Germinal center (tissue), 1 donor: ENCODE measurements at regions not wholly inside any gene's neighbourhood (a gene's known extent, or its start where the extent isn't known, plus 50 kb on each side); places are given as distances from the start of the nearest gene placed in this dataset.

Experiments
- DNase-seq: peaks from one replicate; pipeline ENCODE4 v3.0.0; 2012; ENCODE audit warnings: mixed read lengths, low spot score

DNA sequence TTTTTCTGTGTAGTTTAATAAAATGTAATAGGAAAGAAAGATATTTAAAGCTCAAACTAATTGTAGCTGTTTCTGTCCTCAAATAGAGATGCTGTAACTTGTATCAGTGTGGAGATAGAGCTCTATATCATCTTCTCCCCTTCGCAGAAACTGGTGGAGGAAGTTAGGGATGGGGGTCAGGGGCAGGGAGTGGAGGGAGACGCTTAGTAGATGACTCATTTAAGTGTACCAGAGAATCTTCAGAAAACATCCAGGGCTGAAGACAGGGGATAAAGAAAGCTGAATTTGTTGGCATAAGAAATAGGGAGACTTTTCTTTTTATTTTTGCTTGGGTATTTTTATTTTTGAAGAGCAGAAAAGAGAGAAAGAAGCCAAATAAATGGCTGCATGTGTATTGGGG, 282.6 kb upstream of the DPYD start:
- no peak for DNase-seq

DNA sequence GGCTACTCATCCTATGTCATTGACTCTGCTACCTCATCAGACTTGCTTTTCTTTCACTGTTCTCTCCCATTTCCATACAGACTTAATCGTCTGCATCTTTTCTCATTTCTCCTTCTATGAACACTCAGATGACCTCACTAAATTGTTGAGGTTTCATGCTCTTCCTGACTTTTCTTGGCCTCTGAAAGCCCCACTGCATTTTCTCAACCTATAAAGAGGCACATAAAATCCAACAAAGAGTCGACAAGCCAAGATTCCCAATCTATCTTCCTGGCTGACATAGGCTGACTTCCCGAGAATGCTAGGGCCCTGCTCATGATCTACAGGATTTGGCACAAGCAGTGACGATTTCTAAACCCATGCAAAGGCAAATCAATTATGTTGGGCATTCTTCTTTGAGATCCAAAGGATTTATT, 280.8 kb upstream of the DPYD start:
- no peak for DNase-seq

DNA sequence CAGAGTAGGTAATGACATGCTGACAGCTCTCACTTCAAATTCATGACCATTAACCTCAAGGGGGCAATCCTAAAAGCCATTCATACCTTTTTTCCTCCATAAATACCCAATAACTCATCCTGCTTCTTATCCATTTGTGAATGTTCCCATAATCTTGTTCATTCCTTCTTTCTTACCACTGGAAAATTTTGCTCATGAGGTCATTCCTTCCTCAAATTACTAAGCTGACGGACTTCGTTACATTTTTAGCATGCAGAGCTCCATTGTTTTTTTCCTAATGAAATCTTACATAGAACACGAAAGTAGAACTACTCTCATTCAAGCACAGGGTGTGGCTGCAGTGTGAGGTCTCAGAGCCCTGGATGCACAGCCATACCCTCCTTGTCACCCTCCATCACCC, 276.5 kb upstream of the DPYD start:
- no peak for DNase-seq

DNA sequence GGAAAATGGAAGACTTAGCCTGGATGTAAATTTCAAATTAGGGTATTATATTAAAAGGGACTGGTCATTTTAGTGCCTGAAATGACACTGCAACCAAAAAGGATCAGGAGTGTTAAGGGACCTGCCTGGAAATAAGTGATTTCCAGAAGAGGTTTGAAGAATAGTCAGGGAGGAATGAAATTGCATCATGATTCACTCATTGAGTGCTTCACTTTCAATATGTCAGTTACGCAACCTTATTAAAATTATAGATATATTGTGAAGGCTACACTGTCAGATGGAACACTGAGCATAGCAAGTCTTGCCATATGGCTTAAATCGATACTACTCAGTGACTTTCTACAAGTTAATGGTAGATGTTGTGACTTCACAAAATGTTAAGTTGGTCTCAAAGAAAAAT, 275.2 kb upstream of the DPYD start:
- DNase-seq, result no peak

DNA sequence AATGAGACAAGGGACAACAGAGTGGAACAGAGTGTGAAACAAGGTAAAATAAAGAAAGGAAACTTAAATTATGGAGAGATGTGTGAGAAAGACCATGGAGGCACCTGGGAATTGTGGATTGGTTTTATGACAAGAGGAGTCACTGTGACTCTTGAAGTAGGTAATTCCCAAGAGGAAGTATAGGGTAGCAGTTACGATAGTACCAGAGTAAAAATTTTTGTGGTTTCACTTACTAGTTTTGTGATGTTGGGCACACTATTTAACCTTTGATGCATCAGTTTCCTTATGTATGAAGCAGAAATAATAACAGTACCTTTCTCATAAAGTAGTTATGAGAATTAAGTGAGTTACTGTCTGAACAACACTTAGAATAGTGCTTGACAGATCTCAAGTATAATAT, 267.9 kb upstream of the DPYD start:
- no peak for DNase-seq

DNA sequence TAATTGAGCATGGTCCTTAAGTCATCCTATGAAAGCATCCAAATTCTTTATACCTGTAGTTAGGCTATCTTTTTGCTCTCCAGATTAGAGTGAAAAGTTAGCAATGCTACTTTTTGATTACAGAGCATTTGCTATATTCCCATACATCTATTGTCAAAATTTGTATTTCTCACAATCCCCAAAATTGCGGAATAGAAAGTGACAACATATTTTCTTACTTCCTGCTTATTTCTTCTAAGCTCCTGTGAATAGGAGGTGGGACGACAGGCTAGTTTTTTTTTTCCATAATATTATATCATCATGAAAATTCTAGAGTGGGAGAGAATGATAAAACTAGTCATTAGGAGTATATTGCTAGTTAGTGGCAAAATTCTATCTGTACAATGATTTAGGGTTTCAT, 264.0 kb upstream of the DPYD start:
- DNase-seq, result no peak

DNA sequence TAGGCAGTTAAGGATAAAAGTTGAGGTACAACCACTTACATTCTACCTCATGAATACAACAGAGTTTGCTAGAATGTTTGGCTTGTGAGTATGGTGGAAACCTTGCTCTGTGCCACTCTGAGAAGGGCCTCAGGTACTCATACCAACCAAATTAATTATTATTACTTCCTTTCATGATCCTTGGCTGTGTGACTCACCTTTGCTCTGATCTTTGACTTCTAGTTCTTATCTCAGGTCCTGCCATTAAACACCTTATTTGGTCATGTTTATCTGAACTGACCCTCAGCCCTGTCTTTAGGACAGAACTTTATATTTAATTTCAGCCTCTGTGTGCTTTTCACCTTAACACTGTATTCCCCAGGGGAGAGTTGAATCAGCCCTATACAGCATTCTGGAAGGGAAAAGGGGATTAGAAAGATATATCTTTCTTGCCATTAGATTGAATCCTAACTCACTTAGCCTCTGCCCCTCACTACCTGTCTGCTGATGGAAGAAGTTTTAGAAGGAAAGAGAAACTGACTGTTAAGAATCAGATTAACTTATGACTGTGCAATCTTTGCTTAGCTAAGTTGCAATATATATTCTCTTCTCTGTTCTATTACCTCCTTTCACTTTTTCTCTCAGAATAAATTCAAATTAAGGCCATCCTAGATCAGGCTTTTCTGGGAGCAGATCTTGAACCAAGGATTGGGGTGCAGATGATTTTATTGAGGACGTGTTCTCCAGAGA, 260.4 kb upstream of the DPYD start:
- no peak for DNase-seq

DNA sequence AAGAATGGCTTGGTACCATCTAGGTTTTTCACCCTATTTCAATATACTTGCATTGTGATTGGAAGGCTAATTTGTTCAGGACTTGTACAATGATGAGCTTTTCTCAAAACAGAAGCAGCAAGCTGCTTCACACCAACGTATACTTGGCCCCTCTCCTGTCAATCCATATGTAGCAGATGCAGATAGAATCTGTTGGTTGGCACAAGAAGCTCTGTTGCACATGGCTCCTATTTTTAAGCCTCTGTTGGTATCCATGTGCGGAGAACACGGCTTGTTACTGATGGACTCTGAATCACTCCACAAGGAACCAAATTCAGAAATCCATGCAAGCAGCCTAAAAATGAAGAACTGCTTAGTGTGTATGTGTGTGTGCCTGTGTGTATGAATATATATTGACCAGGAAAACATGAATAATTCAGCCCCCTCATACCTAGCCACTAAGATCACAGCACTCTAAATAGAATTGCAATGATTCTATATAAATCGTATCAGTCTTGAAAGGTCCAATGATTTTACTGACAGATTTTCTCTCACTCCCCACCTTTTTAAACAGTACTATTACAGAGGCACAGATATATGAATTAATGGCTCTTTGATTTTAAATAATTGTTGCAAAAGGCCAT, 258.4 kb upstream of the DPYD start:
- no peak for DNase-seq

DNA sequence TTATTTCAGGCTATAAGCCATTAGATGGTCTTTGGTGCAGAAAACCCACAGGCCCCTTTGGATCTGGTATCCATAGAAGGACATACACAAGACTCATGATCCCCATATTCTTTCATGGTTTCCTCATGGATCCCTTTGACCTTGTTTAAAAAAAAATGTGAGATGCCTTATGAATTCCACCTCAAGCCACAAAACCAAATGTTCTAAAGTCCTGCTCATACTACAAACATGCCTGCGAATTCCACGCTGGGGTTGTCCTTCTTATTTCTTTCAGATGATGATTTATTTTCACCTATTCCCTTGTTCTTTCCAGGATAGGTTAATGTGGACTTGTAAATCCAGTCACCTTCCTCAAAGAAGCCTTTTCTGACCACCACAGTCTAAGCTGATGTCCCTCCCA, 256.9 kb upstream of the DPYD start:
- no peak for DNase-seq

DNA sequence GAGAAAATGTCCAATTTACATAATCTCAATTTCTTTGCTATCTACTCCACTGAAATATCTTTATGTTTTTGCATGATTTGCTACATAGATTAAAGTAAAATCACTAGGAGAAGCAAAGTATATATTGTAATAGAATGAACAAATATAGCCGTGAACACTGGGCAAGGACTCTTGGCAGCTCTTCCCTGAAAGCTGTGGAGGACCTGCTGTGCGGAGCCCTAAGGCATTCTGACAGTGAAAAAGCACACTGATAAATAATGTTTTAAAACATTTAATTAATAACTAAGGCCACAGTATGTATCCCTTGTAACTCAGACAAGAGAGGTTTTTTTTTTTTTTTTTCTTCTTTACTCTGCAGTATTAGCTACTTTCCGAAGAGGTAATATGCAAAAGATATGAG, 256.1 kb upstream of the DPYD start:
- DNase-seq, result no peak

DNA sequence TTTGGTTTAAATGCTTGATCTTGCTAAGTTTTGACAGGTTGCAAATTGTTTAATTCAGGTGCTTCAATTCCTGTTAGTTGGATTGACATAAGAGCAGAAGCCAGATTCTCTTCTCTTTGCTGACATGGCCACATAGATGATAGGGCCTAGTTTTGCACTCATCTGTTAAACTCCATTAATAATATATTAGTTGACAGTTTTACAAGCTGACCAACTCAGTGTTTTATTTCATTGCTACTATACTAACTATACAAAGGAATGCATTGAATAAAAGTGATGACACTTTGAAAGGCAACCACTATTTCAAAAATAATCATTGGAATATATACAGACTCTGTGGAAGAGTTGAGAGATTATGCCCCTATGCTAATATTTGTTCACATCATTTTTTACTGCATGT, 255.6 kb upstream of the DPYD start:
- no peak for DNase-seq

DNA sequence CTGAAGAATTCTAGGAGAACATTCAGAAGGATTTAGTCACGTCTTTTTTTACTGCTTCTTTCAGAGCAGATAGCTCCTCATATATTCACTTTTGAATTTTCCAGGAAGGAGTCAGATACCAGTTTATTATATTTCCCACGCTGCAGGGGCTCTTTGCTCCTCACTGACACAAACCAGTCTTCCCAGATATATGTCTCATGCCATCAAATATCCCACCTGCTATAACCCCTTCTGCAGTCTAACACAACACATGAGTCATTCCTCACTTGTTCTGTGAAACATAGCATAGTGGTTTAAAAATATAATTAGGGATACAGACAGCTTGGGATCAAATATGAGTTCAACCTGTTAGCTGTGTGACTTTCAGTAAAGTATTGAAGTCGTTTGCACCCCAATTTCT, 251.7 kb upstream of the DPYD start:
- no peak for DNase-seq

DNA sequence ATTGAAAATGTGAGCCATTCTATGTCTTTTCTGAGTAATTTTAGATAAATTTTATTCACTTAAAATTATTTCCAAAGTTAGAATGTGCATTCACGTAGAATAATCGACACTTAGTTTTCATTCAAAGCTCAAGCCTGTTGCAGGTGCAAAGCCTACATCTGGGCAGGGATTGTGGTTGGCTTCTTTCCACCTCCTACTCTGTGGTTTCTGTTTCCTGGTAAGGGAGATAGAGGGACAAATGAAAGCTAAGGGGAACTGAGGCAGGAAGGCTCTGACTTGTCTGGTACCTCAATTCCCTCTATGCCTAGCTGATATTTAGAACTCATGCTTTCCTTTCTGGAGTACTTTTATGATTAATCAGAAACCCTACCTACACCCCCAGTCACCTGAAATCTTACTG, 251.2 kb upstream of the DPYD start:
- DNase-seq, result no peak

DNA sequence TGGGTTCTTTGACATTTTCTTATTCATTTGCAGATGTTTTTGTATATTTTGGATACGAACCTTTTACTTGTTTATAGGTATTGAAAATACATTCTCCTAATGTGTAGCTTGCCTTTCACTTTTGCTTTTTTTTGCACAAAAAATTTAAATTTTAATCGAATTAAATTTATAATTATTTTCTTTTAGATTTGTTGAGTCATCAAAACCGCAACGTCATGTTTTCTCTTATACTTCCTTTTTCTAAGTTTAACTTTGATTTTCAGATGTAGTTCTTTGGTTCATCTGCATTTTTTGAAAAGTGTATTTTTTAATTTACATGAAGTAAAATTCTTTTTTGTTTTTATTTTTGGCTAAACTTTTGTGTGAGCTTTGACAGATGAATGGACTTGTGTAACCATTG, 243.7 kb upstream of the DPYD start:
- DNase-seq, result no peak

DNA sequence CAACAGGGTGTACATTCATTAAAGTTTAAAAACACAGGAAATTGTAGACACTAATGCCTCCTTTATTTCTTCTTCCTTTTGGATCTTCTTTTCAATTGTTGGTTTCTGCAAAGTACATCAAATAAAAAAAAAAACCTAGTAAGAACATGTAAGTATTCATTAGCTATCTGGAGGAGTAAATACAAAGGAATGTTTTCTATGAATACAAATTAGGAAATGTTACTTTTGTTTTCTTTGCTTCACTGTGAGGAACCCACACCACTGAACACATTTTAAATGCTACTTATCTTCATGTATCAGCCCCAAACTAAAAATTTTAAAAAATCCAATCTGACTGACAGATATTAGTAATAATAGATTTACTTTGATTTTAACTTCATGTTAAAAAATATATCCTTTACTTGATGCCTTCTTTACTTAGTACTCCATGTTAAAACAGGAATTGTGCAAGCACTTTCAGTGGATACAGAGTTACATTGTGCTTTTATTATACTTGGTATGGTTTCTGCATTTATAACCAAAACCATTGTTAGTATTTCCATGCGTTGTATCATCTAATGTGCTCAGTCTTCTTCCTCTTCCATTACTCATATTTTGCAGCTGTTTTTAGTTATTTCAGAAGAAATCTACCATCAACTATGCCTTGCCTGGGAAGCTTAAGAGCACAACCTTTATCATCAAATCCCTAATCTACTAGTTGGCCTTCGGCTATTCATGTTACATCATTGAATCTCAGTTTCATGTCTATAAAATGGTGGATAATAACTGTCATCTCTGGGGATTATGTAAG, 236.9 kb upstream of the DPYD start:
- no peak for DNase-seq

DNA sequence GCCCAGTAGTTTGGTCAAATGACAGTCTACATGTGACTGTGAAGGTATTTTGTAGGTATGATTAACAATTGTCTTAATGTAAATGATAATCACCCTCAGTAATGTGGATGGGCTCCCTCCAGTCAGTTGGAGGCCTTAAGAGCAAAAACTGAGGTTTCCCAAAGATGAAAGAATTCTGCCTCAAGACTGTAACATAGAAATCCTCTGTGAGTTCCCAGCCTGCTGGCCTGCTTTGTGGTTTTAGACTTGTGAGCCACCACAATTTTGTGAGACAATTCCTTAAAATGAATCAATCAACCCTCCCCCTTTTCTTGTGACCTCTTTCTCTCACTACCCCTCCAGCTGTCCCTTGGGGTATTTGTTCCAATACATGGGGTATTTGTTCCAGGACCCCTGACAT, 226.4 kb upstream of the DPYD start:
- DNase-seq, result no peak

DNA sequence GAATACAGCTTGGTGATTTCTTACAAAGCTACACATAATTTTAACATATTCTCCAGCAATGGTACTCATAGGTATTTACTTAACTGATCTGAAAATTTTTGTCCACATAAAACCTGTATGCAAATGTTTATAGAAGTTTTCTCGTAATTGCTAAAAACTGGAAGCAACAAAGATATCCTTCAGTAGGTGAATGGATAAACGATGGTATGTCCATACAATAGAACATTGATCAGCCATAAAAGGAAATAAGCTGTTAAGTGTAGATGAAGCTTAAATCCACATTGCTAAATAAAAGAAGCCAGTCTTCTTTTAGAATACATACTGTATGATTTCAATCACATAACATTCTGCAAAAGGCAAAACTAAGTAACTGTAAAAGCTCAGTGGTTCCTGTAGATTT, 224.8 kb upstream of the DPYD start:
- DNase-seq, result no peak

DNA sequence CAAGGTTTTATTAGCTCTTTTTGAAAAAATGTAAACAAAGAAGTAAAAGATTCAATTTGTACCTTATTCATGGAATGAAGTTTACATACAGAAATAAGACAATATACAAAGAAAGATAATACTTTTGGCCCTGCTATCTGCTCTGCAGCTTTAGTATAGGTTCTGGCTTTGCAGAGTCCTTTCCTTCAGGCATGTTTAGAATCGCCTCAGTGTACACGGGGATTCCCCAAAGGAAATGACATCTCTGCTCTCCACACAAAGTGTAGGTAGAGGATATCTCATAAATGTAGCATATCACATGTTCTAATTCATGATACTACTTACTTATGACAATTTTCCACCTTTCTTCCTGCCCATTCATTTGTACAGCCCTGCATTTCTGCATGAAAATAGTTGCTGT, 222.6 kb upstream of the DPYD start:
- no peak for DNase-seq

DNA sequence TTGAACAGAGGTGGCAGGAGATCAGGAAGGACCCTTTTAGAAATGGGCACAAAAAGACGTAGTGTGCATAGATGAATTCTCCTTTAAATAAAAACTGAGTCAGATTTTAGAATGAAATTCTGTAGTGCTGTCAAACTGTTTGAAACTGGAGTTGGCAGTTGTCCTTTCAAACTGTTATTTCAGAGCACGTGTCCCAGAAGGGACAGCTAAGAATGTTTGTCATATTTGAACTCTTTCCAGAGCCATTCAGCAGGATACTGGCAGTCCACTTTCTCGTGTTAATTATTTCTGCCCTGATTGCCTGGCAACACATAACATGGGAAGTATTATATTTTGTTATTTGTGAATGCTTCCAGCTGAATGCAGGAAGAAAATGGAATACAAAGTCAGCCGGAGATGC, 212.3 kb upstream of the DPYD start:
- no peak for DNase-seq

DNA sequence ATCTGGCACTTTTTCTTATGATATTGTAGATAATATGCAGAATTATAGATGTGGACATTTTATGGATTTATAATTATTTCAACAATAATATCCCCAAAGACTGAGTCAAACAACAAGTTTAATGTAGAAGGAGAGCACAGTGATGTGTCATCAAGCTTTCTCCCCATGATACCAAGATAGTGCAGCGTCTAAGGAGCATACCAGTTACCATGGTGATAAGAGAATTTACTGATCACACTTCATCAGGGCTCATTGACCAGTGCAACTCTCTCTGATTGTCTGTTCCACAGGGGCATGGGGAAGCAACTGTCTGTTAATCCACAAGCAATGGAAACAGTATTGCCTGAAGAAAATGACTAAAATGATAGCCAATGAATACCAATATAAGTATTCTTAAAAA, 209.6 kb upstream of the DPYD start:
- DNase-seq, result no peak

DNA sequence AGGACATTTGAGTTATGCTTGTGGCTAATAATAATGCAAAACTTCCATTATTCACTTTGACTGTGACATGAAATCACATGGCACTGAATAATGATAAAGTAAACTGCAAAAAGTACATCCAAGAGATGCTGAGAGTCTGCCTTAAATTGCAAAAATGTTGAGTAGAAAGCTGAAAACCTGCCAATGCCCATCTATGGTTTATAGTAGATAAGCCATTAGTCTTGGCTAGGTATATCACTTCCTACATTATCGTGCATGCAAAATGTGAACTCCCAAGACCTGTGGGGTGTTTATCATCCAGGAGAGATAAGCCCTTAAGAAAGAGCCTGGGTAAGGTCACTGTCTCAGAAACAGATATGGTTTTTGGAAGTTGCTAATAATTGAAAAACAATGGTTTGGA, 208.7 kb upstream of the DPYD start:
- no peak for DNase-seq

DNA sequence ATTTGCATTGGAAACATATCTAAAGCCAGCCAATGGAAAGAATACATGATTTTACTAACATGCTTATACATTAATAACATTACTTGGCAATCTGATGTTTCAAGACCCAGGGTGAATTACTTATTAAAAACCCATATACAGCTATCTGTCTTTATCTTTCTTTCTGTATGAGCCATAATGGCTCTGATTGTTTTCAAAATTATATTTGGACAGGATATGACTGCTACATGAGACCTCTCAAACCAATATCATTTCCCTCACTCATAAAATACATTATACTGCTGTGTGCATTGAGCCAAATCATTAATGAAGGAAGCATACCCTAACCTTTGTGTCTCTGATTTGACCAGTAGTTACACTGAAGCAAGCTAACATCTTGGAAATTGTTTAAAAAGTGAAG, 205.9 kb upstream of the DPYD start:
- no peak for DNase-seq

DNA sequence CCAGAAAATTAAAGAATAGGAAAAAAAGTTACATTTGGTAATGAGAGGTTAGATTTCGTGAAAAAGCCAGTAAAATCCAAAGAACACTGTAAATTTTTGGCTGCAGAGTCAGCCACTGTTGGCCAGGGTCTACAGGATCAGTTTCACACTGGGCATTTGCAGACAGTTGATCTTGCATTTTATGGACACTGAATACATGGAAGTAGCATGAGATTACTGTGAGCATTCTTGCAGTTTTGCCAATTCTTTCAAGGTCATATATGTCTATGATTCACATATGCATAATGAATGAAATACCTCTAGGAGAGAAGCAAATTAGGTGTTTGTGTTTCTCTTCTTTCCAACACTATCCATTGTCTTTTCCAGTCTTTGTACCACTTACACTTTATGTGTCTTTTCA, 200.8 kb upstream of the DPYD start:
- no peak for DNase-seq

DNA sequence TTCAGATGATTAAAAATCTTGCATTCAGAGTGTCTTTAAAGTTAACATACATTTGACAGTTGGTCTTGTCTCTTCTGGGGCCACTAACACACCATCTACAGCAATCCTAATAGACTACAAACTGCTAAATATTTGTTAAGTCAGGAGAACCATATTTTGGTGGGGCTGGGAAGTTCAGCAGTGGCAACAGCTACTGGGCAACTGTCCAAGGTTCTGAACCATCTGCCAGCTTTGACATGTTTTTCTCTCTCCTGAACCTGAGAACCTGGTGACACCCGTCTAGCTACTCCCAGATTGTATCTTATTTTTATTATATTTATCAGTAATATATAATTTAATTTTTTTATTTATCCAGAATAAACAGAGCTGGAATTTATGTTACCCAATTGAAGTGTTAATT, 199.0 kb upstream of the DPYD start:
- DNase-seq, result no peak
